PFSK-1 (cell line): ENCODE measurements at regions not wholly inside any gene's neighbourhood (a gene's known extent, or its start where the extent isn't known, plus 50 kb on each side); places are given as distances from the start of the nearest gene placed in this dataset.

Source experiments
- FOXP2 ChIP-seq: optimal IDR thresholded peaks from 2 replicates; pipeline ENCODE3; 2011; ENCODE audit warnings: borderline replicate concordance, control low read depth, inconsistent platforms; ENCODE audit not compliant: insufficient read depth; ENCODE audit errors: extremely low read length, extremely low read depth
- POLR2AphosphoS5 ChIP-seq: IDR thresholded peaks from 2 replicates; pipeline ENCODE4 v1.6.1; 2012; ENCODE audit warnings: low read depth, mild to moderate bottlenecking, control low read depth, low read length, moderate library complexity
- SIN3A ChIP-seq: IDR thresholded peaks from 2 replicates; pipeline ENCODE4 v1.6.1; 2012; ENCODE audit warnings: mild to moderate bottlenecking, low read length, moderate library complexity, borderline replicate concordance; ENCODE audit not compliant: insufficient read depth
- TAF1 ChIP-seq: IDR thresholded peaks from 2 replicates; pipeline ENCODE4 v1.6.1; 2012; ENCODE audit warnings: low read length, control low read depth, borderline replicate concordance; ENCODE audit not compliant: insufficient read depth
- TF ChIP-seq, protein P1 (sequence below), 2 experiments: IDR thresholded peaks; 2 replicates each; pipeline versions ENCODE4 v1.6.1 to v1.8.0; 2011 to 2012; ENCODE audit warnings: low read depth in 2 of 2, low read length in 2 of 2, control low read depth in 1 of 2, inconsistent platforms in 1 of 2, mild to moderate bottlenecking in 1 of 2, moderate library complexity in 1 of 2; ENCODE audit not compliant: insufficient read depth in 1 of 2

DNA sequence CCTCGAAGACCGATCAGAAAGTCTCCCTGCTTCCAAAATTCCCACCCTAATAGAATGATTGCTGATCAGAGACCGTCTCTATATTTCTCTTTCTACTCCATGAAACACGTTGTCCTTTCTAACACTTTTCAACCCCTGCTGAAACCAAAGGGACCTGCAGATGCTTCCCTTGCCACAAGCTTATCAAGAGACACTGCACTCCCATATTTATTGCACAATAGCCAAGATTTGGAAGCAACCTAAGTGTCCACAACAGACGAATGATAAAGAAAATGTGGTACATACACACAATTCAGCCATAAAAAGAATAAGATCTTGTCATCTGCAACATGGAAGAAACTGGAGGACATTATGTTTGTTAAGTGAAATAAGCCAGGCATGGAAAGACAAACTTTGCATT lies 125.1 kb downstream of the FOXD1 start:
- TF ChIP-seq, protein P1, sequence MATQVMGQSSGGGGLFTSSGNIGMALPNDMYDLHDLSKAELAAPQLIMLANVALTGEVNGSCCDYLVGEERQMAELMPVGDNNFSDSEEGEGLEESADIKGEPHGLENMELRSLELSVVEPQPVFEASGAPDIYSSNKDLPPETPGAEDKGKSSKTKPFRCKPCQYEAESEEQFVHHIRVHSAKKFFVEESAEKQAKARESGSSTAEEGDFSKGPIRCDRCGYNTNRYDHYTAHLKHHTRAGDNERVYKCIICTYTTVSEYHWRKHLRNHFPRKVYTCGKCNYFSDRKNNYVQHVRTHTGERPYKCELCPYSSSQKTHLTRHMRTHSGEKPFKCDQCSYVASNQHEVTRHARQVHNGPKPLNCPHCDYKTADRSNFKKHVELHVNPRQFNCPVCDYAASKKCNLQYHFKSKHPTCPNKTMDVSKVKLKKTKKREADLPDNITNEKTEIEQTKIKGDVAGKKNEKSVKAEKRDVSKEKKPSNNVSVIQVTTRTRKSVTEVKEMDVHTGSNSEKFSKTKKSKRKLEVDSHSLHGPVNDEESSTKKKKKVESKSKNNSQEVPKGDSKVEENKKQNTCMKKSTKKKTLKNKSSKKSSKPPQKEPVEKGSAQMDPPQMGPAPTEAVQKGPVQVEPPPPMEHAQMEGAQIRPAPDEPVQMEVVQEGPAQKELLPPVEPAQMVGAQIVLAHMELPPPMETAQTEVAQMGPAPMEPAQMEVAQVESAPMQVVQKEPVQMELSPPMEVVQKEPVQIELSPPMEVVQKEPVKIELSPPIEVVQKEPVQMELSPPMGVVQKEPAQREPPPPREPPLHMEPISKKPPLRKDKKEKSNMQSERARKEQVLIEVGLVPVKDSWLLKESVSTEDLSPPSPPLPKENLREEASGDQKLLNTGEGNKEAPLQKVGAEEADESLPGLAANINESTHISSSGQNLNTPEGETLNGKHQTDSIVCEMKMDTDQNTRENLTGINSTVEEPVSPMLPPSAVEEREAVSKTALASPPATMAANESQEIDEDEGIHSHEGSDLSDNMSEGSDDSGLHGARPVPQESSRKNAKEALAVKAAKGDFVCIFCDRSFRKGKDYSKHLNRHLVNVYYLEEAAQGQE (IDR thresholded peaks at IDR 0.05; ENCODE audit: insufficient read depth in 1 of 2, low read depth in 2 of 2, low read length in 2 of 2), result no peak
- no peak for TF ChIP-seq SIN3A
- no peak for TF ChIP-seq FOXP2
- TF ChIP-seq TAF1, result no peak
- TF ChIP-seq POLR2AphosphoS5, result no peak

DNA sequence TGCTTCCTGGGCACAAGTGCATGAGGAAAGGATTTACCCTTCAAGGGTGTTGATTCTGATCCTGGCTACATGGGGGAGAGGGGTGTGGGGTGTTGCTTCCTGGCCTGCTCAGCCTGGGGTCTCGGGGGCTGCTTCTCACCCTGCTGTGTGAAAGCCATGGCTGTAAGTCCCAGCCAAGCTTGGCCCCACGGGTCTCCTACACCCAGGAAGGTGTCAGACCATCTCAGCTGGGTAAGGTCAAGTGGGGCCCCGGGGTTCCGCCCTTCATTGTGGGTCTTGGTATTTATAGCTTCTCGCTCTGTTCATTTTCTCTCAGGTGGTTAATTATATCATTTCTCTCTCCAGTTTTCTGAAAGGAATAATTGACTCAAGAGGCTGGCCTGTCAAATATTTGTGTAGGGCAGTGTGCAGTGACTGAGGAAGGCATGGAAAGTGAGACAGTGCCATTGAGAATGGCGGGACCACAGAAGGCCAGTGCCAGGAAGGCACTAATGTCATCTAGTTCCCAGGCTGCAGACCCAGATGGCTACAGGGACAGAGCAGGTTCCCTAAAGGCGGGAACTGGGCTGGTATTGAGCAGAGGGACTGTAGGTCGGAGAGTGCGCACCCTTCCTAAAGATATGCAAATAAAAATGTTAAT lies 126.0 kb downstream of the FOXD1 start:
- TF ChIP-seq FOXP2, result no peak
- TF ChIP-seq, protein P1 (IDR thresholded peaks at IDR 0.05; ENCODE audit: insufficient read depth in 1 of 2, low read depth in 2 of 2, low read length in 2 of 2), result no peak
- TF ChIP-seq TAF1, result no peak
- TF ChIP-seq SIN3A, result no peak
- TF ChIP-seq POLR2AphosphoS5, result no peak

- TF ChIP-seq SIN3A (no peak), FOXP2 (no peak), POLR2AphosphoS5 (no peak), TAF1 (no peak)
- TF ChIP-seq, protein P1 (IDR thresholded peaks at IDR 0.05; ENCODE audit: insufficient read depth in 1 of 2, low read depth in 2 of 2, low read length in 2 of 2), result no peak
Measured at GRCh38 chr5:73321757-73322436, 126.7 kb downstream of the FOXD1 start.

GRCh38 chr5:73319036-73319435 lies 129.5 kb downstream of the FOXD1 start:
- TF ChIP-seq FOXP2 (no peak), TAF1 (no peak), SIN3A (no peak), POLR2AphosphoS5 (no peak)
- TF ChIP-seq, protein P1 (IDR thresholded peaks at IDR 0.05; ENCODE audit: insufficient read depth in 1 of 2, low read depth in 2 of 2, low read length in 2 of 2), result no peak

- TF ChIP-seq POLR2AphosphoS5, result no peak
- TF ChIP-seq TAF1, result no peak
- TF ChIP-seq FOXP2, result no peak
- no peak for TF ChIP-seq SIN3A
- TF ChIP-seq, protein P1 (IDR thresholded peaks at IDR 0.05; ENCODE audit: insufficient read depth in 1 of 2, low read depth in 2 of 2, low read length in 2 of 2), result no peak
Measured at GRCh38 chr5:73318308-73318719, 130.3 kb downstream of the FOXD1 start.
